ENCODE measurements at regions not wholly inside any gene's neighbourhood (a gene's known extent, or its start where the extent isn't known, plus 50 kb on each side); places are given as distances from the start of the nearest gene placed in this dataset.

GRCh38 chr5:35312267-35312666 lies 82.0 kb upstream of the PRLR start:
- Histone ChIP-seq H3K4me1 (ENCODE audit: insufficient read depth, low read length) (peaks cover 14% of the 10 kb centered on the region), H3K9me2 (replicated peaks; ENCODE audit: low read length) (no peaks in the 10 kb centered on the region), H3K4me2 (ENCODE audit: low read length) (no peak overlapping the region), H3K79me2 (ENCODE audit: low read length) (no peaks in the 10 kb centered on the region), H3K9ac (ENCODE audit: low read length) (no peak overlapping the region), H3F3A (ENCODE audit: low read length, unreplicated experiment) (no peaks in the 10 kb centered on the region), H3K27me3 (ENCODE audit: low read length) (peaks cover 20% of the 10 kb centered on the region), H3K9me3 (ENCODE audit: low read length) (no peaks in the 10 kb centered on the region), H3K36me3 (ENCODE audit: low read depth, low read length) (no peaks in the 10 kb centered on the region), H3K4me3 (ENCODE audit: low read length) (no peak overlapping the region), H4K20me1 (ENCODE audit: low read length) (no peaks in the 10 kb centered on the region), H2AFZ (ENCODE audit: low read length) (no peak overlapping the region), H3K27ac (ENCODE audit: low read length) (no peak overlapping the region)
- intact Hi-C loops (cut with micrococcal nuclease), result no loop called here
- DNase-seq (no peak), ATAC-seq (no peak)
- BruUV-seq (replicated peaks), result no TSS peak
- TF ChIP-seq CTCF (conservative IDR thresholded peaks at IDR 0.05; ENCODE audit: low read depth, low read length) (no peak), EZH2 (IDR thresholded peaks at IDR 0.05; ENCODE audit: low read length, unreplicated experiment) (no peak), EZH2phosphoT487 (IDR thresholded peaks at IDR 0.05; ENCODE audit: borderline replicate concordance, low read length) (no peak)
- ChIA-PET POLR2A (ENCODE audit: unreplicated experiment) (no interaction called here), CTCF (no interaction called here)

- Histone ChIP-seq H3K9me2 (replicated peaks; ENCODE audit: low read length) (no peaks in the 10 kb centered on the region), H3K9ac (ENCODE audit: low read length) (no peak overlapping the region), H3K27me3 (ENCODE audit: low read length) (peaks cover 28% of the 10 kb centered on the region), H4K20me1 (ENCODE audit: low read length) (no peaks in the 10 kb centered on the region), H3K9me3 (ENCODE audit: low read length) (no peaks in the 10 kb centered on the region), H3K4me1 (ENCODE audit: insufficient read depth, low read length) (peaks cover 15% of the 10 kb centered on the region), H3K79me2 (ENCODE audit: low read length) (no peaks in the 10 kb centered on the region), H3K36me3 (ENCODE audit: low read depth, low read length) (no peaks in the 10 kb centered on the region), H3F3A (ENCODE audit: low read length, unreplicated experiment) (no peaks in the 10 kb centered on the region), H3K4me2 (ENCODE audit: low read length) (no peak overlapping the region), H3K27ac (ENCODE audit: low read length) (no peak overlapping the region), H2AFZ (ENCODE audit: low read length) (no peak overlapping the region), H3K4me3 (ENCODE audit: low read length) (no peak overlapping the region)
- no peak for TF ChIP-seq CTCF (conservative IDR thresholded peaks at IDR 0.05; ENCODE audit: low read depth, low read length)
- TF ChIP-seq EZH2 (IDR thresholded peaks at IDR 0.05; ENCODE audit: low read length, unreplicated experiment), result no peak
- no peak for TF ChIP-seq EZH2phosphoT487 (IDR thresholded peaks at IDR 0.05; ENCODE audit: borderline replicate concordance, low read length)
- POLR2A ChIA-PET (ENCODE audit: unreplicated experiment), result no interaction called here
- CTCF ChIA-PET, result no interaction called here
- ATAC-seq (no peak), DNase-seq (peak; percentile 23)
- no TSS peak for BruUV-seq (replicated peaks)
- intact Hi-C loops (cut with micrococcal nuclease), result no loop called here
Observed at GRCh38 chr5:35309365-35310130, 79.3 kb upstream of the PRLR start.

- Histone ChIP-seq H3K9me2 (replicated peaks; ENCODE audit: low read length) (no peaks in the 10 kb centered on the region), H3K79me2 (ENCODE audit: low read length) (no peaks in the 10 kb centered on the region), H3K36me3 (ENCODE audit: low read depth, low read length) (no peaks in the 10 kb centered on the region), H3K27me3 (ENCODE audit: low read length) (peaks cover 32% of the 10 kb centered on the region), H3K4me2 (ENCODE audit: low read length) (no peak overlapping the region), H3K4me1 (ENCODE audit: insufficient read depth, low read length) (peaks cover 11% of the 10 kb centered on the region), H3K27ac (ENCODE audit: low read length) (no peak overlapping the region), H4K20me1 (ENCODE audit: low read length) (no peaks in the 10 kb centered on the region), H2AFZ (ENCODE audit: low read length) (no peak overlapping the region), H3K9me3 (ENCODE audit: low read length) (no peaks in the 10 kb centered on the region), H3K4me3 (ENCODE audit: low read length) (no peak overlapping the region), H3K9ac (ENCODE audit: low read length) (no peak overlapping the region), H3F3A (ENCODE audit: low read length, unreplicated experiment) (no peaks in the 10 kb centered on the region)
- no peak for ATAC-seq
- ChIA-PET CTCF (no interaction called here), POLR2A (ENCODE audit: unreplicated experiment) (no interaction called here)
- DNase-seq, result no peak
- TF ChIP-seq EZH2 (IDR thresholded peaks at IDR 0.05; ENCODE audit: low read length, unreplicated experiment), result no peak
- TF ChIP-seq CTCF (conservative IDR thresholded peaks at IDR 0.05; ENCODE audit: low read depth, low read length), result no peak
- TF ChIP-seq EZH2phosphoT487 (IDR thresholded peaks at IDR 0.05; ENCODE audit: borderline replicate concordance, low read length), result no peak
- BruUV-seq (replicated peaks), result no TSS peak
- intact Hi-C loops (cut with micrococcal nuclease), result no loop called here
Observed at GRCh38 chr5:35308421-35308820, 78.1 kb upstream of the PRLR start.

Data from PC-3 (cell line).